ENCODE measurements at regions not wholly inside any gene's neighbourhood (a gene's known extent, or its start where the extent isn't known, plus 50 kb on each side); places are given as distances from the start of the nearest gene placed in this dataset.

DNA sequence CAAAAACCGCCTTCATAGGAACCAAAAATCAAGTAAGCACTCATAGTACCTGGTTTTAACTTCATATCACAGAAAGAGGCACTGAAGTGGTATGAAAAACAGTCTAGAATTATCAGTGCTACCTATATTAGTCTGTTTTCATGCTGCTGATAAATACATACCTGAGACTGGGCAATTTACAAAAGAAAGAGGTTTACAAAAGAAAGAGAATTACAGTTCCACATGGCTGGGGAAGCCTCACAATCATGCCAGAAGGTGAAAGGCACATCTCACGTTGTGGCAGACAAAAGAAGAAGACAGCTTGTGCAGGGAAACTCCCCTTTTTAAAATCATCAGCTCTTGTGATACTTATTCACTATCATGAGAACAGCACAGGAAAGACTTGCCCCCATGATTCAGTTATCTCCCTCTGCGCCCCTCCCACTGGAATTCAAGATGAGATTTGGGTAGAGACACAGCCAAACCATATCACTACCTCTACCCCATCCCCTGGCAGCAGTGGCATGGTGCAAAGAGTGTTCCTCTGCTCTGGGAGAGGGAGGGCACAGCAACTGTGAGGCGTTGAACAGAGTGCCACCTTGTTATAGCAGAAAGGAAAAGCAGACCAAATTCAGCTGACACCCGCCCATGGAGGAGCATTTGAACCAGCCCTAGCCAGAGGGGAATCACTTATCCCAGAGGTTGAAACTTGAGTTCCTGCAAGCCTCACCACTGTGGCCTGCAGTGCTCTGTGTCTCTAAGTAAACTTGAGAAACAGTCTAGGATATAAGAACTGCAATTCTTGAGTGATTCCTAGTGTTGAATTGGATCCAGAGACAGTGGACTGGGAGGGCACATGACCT lies 61.9 kb upstream of the PTPRZ1 start:
- DNase-seq, result no peak

DNA sequence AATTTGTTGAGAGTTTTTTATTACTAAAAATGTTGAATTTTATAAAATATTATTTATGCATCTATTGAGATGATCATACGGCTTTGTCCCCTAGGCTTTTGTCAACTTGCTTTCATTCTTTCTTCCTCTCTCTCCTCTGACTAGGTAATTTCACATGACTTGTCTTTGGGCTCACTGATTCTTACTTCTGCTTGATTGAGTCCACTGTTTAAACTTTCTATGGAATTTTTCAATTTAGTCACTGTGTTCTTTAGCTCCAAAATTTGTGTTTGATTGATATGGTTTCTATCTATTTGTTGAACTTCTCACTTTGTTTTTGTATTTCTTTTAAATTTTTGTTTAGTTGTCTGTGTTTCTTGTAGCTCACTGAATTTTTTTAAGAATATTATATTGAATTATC lies 65.9 kb upstream of the PTPRZ1 start:
- no peak for DNase-seq

DNA sequence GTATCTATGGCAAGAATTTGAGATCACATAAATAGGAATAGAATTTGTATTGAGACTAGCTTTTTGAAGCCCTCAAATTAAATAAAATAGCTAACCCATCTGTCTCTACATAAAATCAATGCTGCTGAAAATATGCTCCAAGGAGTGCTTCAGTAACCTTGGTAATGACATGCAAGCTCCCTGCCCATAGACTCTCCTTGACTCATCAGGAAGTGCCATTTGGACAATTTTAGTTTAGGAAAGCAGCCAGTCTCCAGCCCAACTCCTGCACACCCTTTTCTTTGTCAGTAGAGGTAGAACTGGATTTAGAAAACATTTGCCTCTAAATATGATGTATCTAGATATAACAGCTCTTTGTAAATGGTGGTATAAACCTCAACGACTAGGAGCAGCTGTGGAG lies 69.9 kb upstream of the PTPRZ1 start:
- DNase-seq, result no peak

DNA sequence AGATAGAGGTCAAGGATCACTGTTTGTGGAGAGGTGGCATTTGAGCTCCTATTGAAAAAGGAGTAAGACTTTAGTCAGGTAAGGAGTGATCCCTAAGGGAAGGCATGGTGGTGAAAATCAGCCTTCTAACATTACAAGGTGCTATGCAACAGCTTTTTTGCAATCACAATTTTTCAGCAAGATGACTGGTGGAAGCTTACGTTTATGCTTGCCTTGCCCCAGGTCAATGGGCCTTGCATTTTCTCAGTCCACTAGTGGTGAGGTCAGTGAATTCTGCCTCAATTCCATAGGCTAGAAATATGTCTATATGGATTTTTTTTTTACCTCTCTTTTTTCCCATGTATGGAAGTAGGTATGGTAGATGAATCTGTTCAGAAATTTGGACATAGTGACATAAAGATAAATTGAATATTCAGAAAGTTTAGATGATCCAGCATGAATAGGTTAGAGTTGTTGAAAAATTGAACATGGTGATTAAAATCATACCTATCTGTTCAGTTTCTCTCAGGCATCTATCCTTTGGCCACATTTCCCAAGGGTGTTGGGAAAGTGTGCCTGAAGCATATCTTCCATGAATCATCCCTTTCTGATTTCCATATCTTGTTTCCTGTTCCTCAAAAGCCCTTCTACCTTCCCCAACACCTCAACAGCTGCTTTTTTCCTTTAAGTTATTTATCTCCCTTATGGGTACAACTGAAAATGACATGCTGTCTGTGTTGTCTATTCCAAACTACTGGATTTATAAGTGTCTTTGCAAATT lies 71.9 kb upstream of the PTPRZ1 start:
- no peak for DNase-seq

DNA sequence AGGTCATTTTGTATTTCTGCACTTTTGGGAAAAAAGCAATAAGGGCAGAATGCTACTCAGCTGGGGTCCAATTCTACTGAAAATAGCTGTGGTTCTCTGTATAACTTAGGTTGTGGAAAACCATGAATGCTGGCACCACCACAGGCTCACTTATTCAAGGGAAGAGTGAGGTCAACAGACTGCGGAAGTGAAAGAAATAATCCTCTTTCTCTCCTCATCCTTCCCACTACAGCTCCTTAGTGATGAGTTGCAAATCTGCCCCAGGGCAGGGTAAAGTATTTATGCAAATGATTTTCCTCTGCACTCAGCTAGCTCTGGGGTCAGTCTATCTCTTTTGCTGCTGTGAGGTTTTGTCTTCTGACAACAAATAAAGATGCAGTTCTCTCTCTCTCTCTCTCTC lies 74.1 kb upstream of the PTPRZ1 start:
- no peak for DNase-seq

DNA sequence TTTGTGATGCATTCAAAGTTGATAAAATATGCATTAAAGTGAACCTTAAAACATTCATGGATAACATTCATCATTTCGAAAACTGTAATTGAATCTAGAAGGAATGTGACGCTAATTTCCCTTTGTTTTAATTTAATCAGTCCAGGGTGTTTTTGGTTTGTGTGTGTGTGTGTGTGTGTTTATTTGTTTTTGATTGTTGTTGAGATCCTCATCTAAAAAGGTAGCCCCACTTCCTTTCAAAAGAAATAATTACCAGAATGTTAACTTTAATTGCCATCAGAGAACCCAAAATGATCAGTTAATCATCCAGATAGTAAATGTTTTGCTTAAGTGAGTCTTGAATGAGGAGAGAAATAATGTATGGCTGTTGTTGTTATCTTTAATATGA lies 74.5 kb upstream of the PTPRZ1 start:
- DNase-seq, result no peak

DNA sequence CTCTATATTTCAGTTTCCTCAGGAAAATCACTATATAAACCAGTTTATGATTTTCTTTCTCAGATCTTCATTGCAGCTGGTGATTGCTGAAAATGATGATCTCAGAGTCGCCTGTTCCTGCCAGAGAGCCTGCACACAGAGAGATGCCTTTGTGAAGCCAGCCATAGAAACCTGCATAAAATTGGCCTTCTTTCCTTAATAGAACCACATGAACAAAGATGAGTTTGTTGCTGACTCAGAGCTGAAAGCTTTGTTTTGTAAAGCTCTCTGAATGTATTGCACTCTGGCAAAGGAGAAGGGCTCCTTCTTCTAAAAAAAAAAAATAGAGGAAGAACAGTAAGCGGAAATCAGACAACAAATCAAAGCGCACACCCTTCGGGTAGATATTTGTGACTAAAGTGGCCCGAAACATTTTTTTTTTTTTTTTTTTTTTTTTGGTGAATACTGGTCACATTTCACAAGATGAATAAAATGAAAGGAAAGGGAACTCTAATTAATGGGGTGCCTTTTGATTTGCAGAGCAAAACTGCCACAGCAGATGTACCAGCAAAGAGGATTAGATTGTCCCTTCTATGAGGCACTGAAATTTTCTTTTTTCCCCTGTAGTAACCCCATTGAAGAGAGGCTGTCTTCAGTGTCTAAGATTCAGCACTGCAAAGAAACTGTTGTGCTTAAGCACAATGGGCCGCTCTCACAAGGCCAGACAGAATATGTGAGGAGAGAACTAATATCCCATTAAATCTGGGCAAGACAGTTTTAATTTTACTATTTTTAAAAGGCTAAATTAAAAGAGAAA lies 75.1 kb upstream of the PTPRZ1 start:
- DNase-seq, result no peak

DNA sequence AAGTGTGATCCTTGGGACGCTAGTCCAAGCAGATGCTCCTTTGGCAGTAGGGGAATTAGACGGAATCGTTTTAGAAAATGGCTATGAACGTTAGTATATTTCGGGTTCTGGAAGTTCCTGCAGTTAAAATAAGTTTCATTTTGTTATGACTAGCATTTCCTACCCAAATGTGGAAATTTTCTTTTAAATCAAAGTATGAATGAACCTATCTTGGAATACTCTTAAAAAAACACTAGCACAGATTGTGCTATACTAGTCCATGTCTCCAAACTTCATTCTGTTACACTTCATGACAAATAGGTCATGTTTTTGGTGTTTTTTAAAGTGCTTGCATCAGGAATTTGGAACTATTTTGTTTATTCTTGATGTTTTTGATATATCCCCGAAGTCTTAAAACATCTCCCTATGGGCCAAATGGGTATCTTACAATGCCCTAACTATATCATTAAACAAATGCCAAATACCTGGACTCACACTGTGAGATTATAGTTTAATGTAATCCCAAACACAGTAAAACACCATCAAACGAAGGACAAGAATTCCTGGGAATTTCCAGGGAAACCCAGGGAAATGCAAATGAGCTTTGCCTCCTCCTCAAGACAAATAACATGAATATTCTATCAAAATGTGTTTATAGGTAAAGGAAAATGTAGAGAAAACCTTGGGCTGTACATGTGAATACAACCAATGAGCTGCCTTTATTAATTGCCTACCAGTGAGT lies 75.9 kb upstream of the PTPRZ1 start:
- DNase-seq, result no peak

DNA sequence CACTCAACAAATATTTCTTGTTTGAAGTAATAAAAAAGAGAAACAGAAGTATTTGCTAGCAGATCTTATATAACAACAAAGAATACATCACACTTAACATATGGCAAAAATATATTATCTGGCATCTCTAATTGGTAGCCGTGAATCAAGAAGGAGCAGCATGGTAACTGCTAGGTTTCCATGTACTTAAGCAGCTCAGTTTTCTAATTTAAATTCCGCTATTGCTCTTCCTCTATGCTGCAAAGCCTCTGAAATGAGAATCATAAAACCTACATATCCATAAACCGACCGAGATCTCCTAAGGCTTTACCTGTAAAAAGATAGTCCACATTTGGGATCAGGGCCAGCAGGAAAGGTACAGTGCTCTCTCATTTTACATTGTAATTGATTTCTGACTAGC lies 76.6 kb upstream of the PTPRZ1 start:
- DNase-seq, result no peak

DNA sequence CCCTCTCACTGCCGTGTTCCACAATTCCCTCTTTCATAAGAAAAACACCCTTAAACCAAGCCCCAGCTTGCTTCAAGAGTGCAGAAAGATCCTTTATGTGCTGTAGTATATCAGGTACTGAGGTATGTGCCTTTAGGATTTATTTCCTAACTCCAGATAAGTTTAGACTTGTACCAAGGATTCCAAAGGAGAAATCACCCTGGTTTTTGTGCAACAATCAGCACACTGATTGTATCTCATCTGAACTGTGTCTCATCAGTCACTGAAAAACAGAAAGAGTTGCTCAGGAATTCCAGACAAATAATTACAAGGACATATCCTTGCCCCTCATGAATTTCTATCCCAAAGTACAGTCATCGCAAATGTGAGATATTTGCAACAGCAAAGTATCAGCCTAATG lies 77.2 kb upstream of the PTPRZ1 start:
- DNase-seq, result no peak

DNA sequence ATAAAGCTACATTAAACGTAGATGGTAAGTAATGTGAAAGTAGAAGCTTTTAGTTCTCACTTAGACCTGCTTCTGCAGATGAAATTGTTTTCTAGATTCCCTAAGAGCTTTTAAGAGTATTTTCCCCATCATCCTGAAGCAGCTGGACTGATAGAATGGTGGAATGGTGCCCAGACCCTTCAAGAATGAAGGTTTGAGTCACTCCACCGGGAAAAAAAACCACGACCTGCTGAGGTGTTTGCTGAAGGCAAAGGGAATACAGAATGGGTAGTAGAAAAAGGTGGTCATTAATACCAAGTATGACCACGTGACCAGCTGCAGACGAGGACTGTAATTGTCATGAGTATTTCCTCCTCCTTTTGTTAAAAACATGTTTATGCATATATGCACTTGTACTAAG lies 79.2 kb upstream of the PTPRZ1 start:
- peak; percentile 68 for DNase-seq

DNA sequence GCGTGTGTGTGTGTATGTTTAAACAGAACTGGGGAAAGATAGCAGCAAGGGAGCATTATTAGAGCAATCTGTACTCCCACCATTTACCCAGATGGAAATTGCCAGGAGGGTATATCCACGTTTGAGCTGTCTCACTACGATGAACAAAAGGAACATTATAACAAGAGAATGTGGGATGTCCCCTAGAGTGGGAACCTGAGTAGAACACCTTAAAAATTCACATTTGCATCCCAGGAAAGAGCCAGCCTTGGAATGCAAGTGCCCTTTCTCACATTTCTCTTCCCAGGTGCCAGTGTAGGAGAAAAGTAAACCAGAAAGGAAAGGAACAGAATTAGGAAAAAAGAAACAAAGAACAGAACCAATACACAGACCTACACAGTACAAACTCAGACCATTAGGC lies 95.3 kb upstream of the PTPRZ1 start:
- DNase-seq, result no peak

DNA sequence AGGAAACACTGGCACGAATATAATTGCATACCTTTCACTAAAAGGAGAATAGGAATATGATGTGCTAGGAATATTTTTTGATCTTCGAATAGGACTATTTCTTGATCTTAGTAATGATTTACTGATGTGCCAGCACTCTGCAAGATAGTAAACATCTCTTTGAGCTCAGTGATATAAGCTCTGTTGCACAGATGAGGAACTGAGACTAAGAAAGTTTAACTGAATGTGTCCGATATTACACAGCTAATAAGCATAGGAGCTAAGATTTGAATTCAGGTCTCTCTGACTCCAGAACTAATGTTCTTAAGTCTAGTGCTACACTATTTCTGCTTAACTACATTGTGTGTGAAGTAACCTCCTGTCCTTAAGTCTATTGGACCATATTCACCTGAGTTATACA lies 98.4 kb upstream of the PTPRZ1 start:
- no peak for DNase-seq

DNA sequence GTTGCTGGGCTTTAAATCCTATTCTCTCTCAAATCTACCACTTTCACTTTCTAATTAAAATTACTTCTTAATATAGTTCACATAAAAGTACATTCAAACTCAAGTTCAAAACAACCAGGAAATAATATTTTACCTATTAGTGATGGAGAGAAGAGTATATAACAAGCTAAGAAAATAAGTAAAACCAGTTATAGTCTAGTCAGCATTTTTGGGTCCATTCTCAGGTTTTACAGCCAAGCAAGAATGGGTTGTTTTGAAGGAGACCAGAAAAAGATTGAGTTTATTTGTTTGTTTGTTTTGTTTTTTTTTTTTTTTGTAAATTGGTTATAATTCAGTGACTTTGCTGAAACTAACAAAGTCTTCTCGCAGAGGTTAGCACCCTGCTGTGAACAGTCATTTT lies 106.3 kb upstream of the PTPRZ1 start:
- DNase-seq, result no peak

DNA sequence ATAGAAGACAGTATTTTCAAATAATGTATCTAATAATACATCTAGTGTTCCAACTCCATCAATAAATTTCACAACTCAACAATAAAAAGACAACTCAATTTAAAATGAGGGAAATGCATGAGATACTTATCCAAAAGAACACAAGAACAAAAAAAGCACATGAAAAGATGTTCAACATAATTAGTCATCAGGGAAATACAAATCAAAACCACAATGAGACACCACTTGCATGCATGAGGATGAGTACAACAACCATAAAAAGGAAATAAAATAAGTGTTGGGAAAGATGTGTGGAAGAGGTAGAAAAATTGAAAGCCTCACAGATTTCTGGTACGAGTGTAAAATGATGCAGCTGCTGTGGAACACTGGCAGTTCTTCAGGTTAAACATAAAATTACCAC lies 111.6 kb upstream of the PTPRZ1 start:
- no peak for DNase-seq

DNA sequence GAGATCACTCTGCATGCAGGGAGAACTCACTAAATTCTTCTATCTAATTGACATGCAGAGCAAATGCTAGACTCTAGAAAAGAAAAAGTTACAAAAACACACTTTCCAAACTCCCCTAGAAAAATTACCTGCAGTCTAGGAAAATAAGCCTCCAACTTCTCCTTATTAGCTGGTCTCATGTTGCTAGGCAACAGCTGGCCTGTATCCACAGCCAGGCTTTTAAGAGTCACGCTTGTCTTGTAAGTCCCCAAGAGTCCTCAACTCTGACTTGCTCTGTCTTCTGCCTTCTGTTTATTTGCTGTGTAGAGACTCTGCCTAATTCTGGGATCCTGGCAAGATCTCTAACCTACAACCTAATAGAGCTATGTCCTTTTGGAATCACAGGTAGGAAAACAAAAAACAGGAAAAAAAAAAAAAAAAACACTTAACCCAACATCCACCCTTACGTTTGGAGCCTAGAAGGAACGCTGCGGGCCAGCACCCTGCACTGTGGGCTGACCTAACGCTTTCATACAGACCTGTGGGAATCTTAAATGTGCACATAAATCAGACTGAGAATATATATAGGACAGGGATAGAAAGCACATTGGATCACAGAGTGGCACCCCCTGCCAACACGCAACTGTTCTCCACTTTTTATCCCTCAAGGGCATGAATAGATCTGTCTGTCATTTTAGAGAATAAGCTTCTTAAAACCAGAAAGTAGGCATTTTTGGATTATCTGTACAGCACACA lies 117.0 kb upstream of the PTPRZ1 start:
- DNase-seq, result no peak

DNA sequence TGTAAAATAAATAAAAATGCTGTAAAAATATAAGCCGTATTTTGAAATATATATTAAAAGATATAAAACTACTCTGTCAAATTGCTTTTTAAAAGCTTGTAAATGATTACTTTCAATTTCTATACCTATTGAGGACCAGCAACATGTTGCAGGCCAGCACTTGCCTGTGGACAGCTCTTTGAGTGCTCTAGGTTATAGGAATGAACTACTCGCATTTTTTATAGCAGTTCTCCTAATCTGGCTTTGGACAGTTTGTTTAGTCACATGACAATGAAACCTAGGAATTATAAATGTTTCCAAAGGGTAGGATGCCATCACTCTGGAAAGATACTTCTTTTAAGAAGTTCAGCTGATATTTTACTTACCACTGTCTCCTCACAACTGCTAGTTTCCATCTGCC lies 117.7 kb upstream of the PTPRZ1 start:
- DNase-seq, result no peak

DNA sequence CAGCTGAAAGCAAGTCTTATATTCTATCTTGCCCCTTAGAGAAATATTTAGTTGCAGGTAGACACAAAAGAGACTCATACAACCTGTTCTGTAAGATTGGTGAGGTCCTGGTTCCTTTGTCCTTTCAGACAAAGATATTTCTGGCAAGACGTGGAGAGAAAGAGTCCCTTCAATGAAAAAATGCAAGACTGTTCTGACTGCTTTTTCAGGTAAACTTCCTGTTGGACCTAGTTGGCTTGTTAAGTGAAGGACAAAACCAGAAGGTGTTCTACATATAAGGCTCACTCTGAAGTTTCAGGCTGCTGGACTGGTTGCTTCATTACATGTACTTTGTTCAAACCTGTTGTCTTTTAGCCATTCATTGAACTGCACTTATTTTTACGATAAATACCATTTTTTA lies 119.0 kb upstream of the PTPRZ1 start:
- peak; percentile 94 for DNase-seq

DNA sequence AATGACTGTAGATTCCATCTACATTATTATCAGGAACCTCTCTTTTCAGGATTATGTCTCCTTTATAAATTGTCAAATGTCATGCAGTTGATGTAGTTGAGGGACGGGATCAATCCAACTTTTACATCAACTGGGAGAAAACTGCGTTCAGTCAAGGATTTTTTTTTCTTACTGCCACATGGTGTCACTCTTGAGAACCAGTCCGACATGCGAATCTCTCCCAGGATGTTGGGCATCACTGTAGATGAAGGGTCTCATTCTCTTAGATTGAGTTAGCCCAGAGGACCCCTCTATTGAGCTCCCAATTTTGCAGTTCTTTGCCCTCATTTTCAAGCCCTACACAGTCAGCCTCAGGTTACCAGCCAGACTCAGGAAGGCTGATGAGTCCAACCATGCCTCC lies 120.3 kb upstream of the PTPRZ1 start:
- DNase-seq, result no peak

DNA sequence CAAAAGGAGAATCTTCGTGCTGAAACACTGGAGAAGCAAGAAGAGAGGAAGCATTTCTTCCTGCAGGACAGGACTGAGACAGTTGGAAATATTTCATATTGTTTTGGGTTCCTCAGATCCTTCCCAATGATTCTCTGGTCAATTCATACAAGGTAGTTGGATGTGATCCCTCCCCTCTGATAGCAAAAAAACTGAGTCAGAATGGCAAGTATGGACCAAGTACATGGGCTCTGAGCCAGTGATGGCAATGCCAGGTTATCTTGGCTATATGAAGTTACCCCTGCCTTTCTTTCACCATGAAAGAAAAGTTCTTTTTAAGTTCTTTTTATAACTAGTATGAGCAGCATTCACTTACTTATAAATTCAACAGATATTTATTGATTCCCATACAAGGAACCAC lies 124.4 kb upstream of the PTPRZ1 start:
- no peak for DNase-seq

DNA sequence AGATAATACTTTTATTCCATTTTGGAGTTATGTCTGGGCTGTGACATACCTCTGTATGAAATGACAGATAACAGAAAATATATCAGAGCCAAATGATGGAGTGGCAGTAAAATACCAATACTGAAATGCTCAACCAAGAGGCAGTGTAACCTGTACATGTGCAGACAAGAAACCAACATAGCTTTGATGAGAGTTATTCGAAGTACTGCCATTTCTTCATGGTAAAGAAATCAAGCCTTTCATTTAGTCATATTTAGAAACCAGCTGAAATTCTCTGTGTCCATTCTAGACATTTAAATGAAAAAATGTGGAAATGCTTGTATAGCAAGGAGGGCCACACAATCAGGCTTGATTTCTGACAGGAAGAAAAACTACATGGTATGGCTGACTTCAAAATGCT lies 127.1 kb upstream of the PTPRZ1 start:
- DNase-seq, result no peak

DNA sequence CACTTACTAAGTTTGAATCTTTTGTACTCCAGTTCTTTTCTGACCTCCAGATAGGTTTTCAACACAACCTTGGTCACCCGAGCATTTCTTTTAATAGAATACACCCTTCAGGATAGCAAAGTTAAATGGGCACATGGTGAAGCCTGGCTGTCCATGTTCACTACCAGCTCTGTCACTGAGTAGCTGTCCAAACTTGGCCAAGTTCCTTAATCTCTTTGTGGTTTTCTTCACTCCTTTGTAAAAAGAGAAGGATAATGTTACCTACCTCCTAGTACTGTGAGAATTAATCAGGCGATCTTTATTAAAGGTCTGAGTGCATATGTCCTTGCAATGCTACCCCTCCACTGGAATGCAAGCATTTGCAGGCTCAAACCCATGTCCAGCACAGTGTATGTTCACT lies 128.1 kb upstream of the PTPRZ1 start:
- DNase-seq, result no peak
